Transverse colon (tissue), 4 donors: ENCODE measurements at regions not wholly inside any gene's neighbourhood (a gene's known extent, or its start where the extent isn't known, plus 50 kb on each side); places are given as distances from the start of the nearest gene placed in this dataset.

ENCODE experiments used
- DNase-seq: peaks from one replicate; pipeline ENCODE4 v3.0.0-alpha.2; 2019
- H3K27ac ChIP-seq, 4 donors: fragments of 200-600 bp; sonication (generic); 2 replicates each; pipeline ENCODE4 v1.5.1; 2016 to 2018; ENCODE audit warnings: inconsistent platforms in 4 of 4
- H3K27me3 ChIP-seq: fragments of 200-600 bp; sonication (generic); 2 replicates; pipeline ENCODE4 v1.5.1; 2017; ENCODE audit warnings: inconsistent platforms
- H3K36me3 ChIP-seq, 4 donors: fragments of 200-600 bp; sonication (generic); 2 replicates each; pipeline ENCODE4 v1.5.1; 2017 to 2019; ENCODE audit warnings: inconsistent platforms in 4 of 4
- H3K4me1 ChIP-seq, 4 donors: fragments of 200-600 bp; sonication (generic); 2 replicates each; pipeline ENCODE4 v1.5.1; 2017 to 2020; ENCODE audit warnings: inconsistent platforms in 4 of 4
- H3K4me3 ChIP-seq, 4 donors: fragments of 200-600 bp; sonication (generic); 1 replicate in 1 of 4; 2 replicates in 3 of 4; pipeline versions ENCODE4 v1.5.1 to v1.6.1; 2017 to 2019; ENCODE audit warnings: inconsistent platforms in 4 of 4
- H3K9me3 ChIP-seq, 2 donors: fragments of 200-600 bp; sonication (generic); 2 replicates each; pipeline ENCODE4 v1.5.1; 2017 to 2019; ENCODE audit warnings: inconsistent platforms in 2 of 2
- EP300 ChIP-seq: sonication (generic); formaldehyde crosslinking; IDR thresholded peaks from one replicate; pipeline ENCODE4 v1.6.1; 2017; ENCODE audit warnings: antibody characterized with exemption, low read depth
- POLR2A ChIP-seq: fragments of 450-650 bp; IDR thresholded peaks from one replicate; pipeline ENCODE4 v1.6.1; 2016; ENCODE audit warnings: antibody characterized with exemption, mild to moderate bottlenecking, moderate library complexity
- POLR2AphosphoS5 ChIP-seq, 3 donors: sonication (generic); formaldehyde crosslinking; IDR thresholded peaks; one replicate each; pipeline ENCODE4 v1.6.1; 2016; ENCODE audit warnings: antibody characterized with exemption in 3 of 3
- WGBS, 2 donors: methylation state at CpG; one replicate each; pipeline ENCODE4 v1.1.5; 2018; ENCODE audit warnings: low coverage in 1 of 2; 5-methylcytosine and 5-hydroxymethylcytosine counted together
- in situ Hi-C, 4 donors: fragments of 200-750 bp; cut with MboI; loops; one replicate each; pipeline versions ENCODE4 v1.15.0 to v1.15.1; 2017; ENCODE audit warnings: low sequenced_read_pairs in 3 of 4, low pct_ligation_motif_present in 1 of 4, low pct_unique_long_range_greater_than_20kb in 1 of 4
- intact Hi-C: fragments of 100-400 bp; cut with DNase I; formaldehyde crosslinking; loops from one replicate; pipeline ENCODE4 v1.15.1; 2023; ENCODE audit warnings: low total_unique reads
- TF ChIP-seq, protein P1 (sequence below), 5 experiments: fragments of 200-600 bp in 3 of 5; fragments of 450-650 bp in 2 of 5; sonication (generic) in 3 of 5; IDR thresholded peaks; 1 replicate in 2 of 5; 2 replicates in 3 of 5; pipeline ENCODE4 v1.5.1; 2016 to 2017; ENCODE audit warnings: antibody characterized with exemption in 5 of 5, inconsistent platforms in 3 of 5, mild to moderate bottlenecking in 2 of 5, moderate library complexity in 1 of 5

DNA sequence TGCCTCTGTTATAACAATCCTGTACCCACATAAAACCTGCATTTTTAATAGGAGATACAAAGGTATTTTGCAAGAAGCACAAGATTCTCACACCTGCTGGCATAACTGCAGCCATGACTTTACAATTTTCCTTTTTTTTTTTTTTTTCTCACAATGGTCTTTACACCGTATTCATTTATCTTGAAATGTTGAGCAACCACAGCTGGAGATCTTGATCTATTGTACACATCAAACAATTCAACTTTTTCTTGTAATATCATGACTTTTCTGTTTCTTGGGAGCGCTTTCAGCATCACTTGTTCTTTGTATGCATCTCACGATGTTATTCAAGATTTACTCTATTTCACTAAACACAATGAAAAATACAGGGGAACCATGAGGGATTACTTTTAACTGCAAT is 651.4 kb downstream of the KCNT2 start:
- Histone ChIP-seq H3K9me3 (no peaks in the 10 kb centered on the region), H3K27me3 (no peaks in the 10 kb centered on the region), H3K36me3 (no peaks in the 10 kb centered on the region), H3K27ac (no peak overlapping the region), H3K4me1 (no peaks in the 10 kb centered on the region), H3K4me3 (no peak overlapping the region)
- in situ Hi-C loops = no loop called here
- intact Hi-C loops = no loop called here
- WGBS, 2 donors = 71 to 79% methylated on average over 3 of the region's 3 CpGs
- no peak for TF ChIP-seq POLR2AphosphoS5 (IDR thresholded peaks at IDR 0.05)
- TF ChIP-seq, protein P1, sequence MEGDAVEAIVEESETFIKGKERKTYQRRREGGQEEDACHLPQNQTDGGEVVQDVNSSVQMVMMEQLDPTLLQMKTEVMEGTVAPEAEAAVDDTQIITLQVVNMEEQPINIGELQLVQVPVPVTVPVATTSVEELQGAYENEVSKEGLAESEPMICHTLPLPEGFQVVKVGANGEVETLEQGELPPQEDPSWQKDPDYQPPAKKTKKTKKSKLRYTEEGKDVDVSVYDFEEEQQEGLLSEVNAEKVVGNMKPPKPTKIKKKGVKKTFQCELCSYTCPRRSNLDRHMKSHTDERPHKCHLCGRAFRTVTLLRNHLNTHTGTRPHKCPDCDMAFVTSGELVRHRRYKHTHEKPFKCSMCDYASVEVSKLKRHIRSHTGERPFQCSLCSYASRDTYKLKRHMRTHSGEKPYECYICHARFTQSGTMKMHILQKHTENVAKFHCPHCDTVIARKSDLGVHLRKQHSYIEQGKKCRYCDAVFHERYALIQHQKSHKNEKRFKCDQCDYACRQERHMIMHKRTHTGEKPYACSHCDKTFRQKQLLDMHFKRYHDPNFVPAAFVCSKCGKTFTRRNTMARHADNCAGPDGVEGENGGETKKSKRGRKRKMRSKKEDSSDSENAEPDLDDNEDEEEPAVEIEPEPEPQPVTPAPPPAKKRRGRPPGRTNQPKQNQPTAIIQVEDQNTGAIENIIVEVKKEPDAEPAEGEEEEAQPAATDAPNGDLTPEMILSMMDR (IDR thresholded peaks at IDR 0.05) = no peak
- TF ChIP-seq EP300 = no peak
- TF ChIP-seq POLR2A = no peak
- no peak for DNase-seq

DNA sequence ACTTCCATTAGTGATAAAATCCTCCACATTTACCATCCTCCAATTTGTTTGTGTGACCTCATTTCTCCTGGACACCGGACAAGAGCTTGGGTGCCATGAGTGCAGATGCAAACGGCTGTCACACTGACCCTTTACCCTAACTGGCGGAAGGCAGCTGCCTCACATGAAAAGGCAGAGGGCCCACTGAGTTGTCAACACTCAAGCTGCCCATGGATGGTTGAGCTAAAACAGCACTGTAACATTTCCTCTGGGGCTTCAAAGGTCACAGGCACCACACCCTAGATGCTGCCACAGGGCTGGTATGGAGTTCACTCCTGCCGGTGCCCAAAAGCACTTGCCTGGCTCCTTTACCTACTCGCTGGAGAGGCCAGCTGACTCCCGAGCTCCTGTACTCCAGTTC is 653.4 kb downstream of the KCNT2 start:
- no peak for DNase-seq
- H3K4me1 ChIP-seq = no peaks in the 10 kb centered on the region
- intact Hi-C loops = no loop called here
- H3K9me3 ChIP-seq = no peaks in the 10 kb centered on the region
- H3K27ac ChIP-seq = no peak overlapping the region
- H3K4me3 ChIP-seq = no peak overlapping the region
- H3K36me3 ChIP-seq = no peaks in the 10 kb centered on the region
- no peaks in the 10 kb centered on the region for H3K27me3 ChIP-seq
- no peak for TF ChIP-seq POLR2AphosphoS5 (IDR thresholded peaks at IDR 0.05)
- no peak for TF ChIP-seq POLR2A
- TF ChIP-seq, protein P1 (IDR thresholded peaks at IDR 0.05) = no peak
- no peak for TF ChIP-seq EP300
- in situ Hi-C loops = no loop called here
- 33 to 61% methylated on average over 3 to 6 of the region's 6 CpGs for WGBS, 2 donors

DNA sequence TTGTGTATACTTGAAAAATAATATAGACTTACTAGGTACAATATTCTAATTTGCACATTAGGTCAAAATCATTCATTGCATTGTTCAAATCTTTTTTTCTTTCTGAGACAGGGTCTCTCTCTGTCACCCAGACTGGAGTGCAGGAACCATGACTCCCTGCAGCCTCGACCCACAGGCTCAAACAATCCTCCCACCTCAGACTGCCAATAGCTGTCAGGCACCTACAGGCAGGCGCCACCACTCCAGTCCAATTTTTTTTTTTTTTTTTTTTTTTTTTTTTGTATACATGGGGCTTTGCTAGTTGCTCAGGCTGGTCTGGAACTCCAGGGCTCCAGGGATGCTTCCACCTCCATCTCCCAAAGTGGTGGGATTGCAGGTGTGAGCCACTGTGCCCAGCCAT is 656.9 kb downstream of the KCNT2 start:
- no peak overlapping the region for H3K27ac ChIP-seq
- H3K36me3 ChIP-seq = no peaks in the 10 kb centered on the region
- no peak for DNase-seq
- TF ChIP-seq, protein P1 (IDR thresholded peaks at IDR 0.05) = no peak
- TF ChIP-seq POLR2AphosphoS5 (IDR thresholded peaks at IDR 0.05) (no peak), POLR2A (no peak), EP300 (no peak)
- H3K4me1 ChIP-seq = no peaks in the 10 kb centered on the region
- intact Hi-C loops = no loop called here
- H3K9me3 ChIP-seq = no peaks in the 10 kb centered on the region
- in situ Hi-C loops = no loop called here
- WGBS, 2 donors = 61 to 63% methylated on average over 2 of the region's 2 CpGs
- H3K27me3 ChIP-seq = no peaks in the 10 kb centered on the region
- no peak overlapping the region for H3K4me3 ChIP-seq

DNA sequence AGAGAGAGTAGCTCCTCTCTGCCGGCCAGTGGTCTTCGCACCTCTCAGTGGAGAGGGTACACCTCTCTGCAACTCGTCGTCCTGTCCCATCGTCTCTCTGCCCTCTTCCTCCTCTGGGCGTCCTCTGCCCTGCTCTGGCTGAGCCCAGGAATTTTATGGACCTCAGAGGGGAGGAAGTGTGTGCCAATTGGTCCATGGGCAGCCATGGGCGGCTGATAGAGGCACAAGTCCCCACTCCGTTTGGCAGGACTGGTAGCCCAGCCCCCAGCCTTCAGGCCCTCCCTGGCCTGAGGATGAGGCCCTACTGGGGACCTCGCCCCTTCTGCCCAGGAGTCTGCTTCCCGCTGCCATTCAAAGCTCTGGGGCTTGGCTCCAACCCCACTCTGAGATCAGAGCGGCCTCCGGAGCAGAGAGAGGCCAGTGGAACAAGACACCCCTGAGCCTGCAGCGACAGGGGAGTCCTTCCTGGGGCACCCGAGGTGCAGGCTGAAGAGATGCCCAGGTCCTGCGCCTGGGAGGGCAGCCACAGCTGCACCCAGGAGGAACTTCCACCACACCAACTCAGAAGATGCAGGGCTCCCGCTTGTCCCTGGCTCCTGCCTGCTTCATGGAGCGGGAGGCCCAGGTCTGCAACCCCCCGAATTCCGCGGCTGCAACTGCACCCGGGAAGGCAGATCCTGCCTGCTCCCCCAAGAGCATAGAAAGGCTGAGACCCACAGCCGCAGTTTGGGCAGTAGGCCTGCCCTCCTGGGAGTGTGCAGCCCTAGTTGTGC is 659.9 kb downstream of the KCNT2 start:
- TF ChIP-seq EP300 (no peak), POLR2AphosphoS5 (IDR thresholded peaks at IDR 0.05) (no peak), POLR2A (no peak)
- TF ChIP-seq, protein P1 (IDR thresholded peaks at IDR 0.05) = no peak
- no peaks in the 10 kb centered on the region for H3K9me3 ChIP-seq
- H3K27me3 ChIP-seq = no peaks in the 10 kb centered on the region
- intact Hi-C loops (no loop called here), in situ Hi-C loops (no loop called here)
- H3K4me1 ChIP-seq = no peaks in the 10 kb centered on the region
- H3K4me3 ChIP-seq = no peak overlapping the region
- H3K27ac ChIP-seq = no peak overlapping the region
- 87% methylated on average over 22 of the region's 22 CpGs; no CpG with 5 or more reads in 1 of the 2 donors for WGBS, 2 donors
- H3K36me3 ChIP-seq = no peaks in the 10 kb centered on the region
- no peak for DNase-seq
